ENCODE measurements at regions not wholly inside any gene's neighbourhood (a gene's known extent, or its start where the extent isn't known, plus 50 kb on each side); places are given as distances from the start of the nearest gene placed in this dataset.

DNA sequence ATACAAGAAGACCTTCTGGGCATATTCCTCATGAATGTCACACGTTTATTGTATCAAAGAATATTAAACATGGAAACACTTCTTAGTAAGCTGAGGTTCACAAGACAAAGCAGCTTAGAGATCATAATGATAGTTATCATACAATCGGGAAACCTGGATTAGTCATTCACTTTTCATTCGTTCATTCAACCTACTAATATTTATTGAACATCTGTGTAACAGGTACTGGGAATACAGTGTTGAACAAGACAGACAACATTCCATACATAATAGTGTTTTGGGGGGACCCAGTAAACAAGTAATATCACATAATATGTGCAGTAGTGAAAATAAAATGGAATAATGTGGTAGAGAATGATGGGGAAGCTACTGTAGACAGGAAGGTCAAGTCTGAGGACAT is 100.6 kb upstream of the GRIP1 start (continued):
- TF ChIP-seq, protein P1, sequence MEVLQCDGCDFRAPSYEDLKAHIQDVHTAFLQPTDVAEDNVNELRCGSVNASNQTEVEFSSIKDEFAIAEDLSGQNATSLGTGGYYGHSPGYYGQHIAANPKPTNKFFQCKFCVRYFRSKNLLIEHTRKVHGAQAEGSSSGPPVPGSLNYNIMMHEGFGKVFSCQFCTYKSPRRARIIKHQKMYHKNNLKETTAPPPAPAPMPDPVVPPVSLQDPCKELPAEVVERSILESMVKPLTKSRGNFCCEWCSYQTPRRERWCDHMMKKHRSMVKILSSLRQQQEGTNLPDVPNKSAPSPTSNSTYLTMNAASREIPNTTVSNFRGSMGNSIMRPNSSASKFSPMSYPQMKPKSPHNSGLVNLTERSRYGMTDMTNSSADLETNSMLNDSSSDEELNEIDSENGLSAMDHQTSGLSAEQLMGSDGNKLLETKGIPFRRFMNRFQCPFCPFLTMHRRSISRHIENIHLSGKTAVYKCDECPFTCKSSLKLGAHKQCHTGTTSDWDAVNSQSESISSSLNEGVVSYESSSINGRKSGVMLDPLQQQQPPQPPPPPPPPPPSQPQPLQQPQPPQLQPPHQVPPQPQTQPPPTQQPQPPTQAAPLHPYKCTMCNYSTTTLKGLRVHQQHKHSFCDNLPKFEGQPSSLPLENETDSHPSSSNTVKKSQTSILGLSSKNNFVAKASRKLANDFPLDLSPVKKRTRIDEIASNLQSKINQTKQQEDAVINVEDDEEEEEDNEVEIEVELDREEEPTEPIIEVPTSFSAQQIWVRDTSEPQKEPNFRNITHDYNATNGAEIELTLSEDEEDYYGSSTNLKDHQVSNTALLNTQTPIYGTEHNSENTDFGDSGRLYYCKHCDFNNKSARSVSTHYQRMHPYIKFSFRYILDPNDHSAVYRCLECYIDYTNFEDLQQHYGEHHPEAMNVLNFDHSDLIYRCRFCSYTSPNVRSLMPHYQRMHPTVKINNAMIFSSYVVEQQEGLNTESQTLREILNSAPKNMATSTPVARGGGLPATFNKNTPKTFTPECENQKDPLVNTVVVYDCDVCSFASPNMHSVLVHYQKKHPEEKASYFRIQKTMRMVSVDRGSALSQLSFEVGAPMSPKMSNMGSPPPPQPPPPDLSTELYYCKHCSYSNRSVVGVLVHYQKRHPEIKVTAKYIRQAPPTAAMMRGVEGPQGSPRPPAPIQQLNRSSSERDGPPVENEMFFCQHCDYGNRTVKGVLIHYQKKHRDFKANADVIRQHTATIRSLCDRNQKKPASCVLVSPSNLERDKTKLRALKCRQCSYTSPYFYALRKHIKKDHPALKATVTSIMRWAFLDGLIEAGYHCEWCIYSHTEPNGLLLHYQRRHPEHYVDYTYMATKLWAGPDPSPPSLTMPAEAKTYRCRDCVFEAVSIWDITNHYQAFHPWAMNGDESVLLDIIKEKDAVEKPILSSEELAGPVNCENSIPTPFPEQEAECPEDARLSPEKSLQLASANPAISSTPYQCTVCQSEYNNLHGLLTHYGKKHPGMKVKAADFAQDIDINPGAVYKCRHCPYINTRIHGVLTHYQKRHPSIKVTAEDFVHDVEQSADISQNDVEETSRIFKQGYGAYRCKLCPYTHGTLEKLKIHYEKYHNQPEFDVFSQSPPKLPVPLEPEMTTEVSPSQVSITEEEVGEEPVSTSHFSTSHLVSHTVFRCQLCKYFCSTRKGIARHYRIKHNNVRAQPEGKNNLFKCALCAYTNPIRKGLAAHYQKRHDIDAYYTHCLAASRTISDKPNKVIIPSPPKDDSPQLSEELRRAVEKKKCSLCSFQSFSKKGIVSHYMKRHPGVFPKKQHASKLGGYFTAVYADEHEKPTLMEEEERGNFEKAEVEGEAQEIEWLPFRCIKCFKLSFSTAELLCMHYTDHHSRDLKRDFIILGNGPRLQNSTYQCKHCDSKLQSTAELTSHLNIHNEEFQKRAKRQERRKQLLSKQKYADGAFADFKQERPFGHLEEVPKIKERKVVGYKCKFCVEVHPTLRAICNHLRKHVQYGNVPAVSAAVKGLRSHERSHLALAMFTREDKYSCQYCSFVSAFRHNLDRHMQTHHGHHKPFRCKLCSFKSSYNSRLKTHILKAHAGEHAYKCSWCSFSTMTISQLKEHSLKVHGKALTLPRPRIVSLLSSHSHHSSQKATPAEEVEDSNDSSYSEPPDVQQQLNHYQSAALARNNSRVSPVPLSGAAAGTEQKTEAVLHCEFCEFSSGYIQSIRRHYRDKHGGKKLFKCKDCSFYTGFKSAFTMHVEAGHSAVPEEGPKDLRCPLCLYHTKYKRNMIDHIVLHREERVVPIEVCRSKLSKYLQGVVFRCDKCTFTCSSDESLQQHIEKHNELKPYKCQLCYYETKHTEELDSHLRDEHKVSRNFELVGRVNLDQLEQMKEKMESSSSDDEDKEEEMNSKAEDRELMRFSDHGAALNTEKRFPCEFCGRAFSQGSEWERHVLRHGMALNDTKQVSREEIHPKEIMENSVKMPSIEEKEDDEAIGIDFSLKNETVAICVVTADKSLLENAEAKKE (CRISPR knock-in tag; IDR thresholded peaks at IDR 0.05), result no peak
- TF ChIP-seq, protein P2, sequence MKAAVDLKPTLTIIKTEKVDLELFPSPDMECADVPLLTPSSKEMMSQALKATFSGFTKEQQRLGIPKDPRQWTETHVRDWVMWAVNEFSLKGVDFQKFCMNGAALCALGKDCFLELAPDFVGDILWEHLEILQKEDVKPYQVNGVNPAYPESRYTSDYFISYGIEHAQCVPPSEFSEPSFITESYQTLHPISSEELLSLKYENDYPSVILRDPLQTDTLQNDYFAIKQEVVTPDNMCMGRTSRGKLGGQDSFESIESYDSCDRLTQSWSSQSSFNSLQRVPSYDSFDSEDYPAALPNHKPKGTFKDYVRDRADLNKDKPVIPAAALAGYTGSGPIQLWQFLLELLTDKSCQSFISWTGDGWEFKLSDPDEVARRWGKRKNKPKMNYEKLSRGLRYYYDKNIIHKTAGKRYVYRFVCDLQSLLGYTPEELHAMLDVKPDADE (IDR thresholded peaks at IDR 0.05), result no peak
- TF ChIP-seq EZH2 (IDR thresholded peaks at IDR 0.05; ENCODE audit: low read depth, unreplicated experiment) (no peak), CREB1 (CRISPR knock-in tag; IDR thresholded peaks at IDR 0.05; ENCODE audit: low read depth) (no peak)

- H4K20me1 ChIP-seq (replicated peaks; ENCODE audit: insufficient read depth), result no peaks in the 10 kb centered on the region
- Mint-ChIP-seq H3K4me3 (no peak overlapping the region), H3K36me3 (ENCODE audit: low read depth) (no peaks in the 10 kb centered on the region), H3K9me3 (no peaks in the 10 kb centered on the region), H3K4me1 (peaks cover 6% of the 10 kb centered on the region), H3K27ac (no peak overlapping the region), H3K27me3 (ENCODE audit: insufficient read depth, low read depth, poor library complexity) (no peaks in the 10 kb centered on the region)
- H3K4me2 ChIP-seq, result no peak overlapping the region
- H2AFZ ChIP-seq, result no peak overlapping the region
- H3K36me3 ChIP-seq (ENCODE audit: insufficient read depth), result no peaks in the 10 kb centered on the region
- H3K27me3 ChIP-seq (ENCODE audit: insufficient read depth), result no peaks in the 10 kb centered on the region
- DNase-seq (ENCODE audit: low spot score), result no peak
- no peaks in the 10 kb centered on the region for H3F3A ChIP-seq (replicated peaks; ENCODE audit: low read depth)
- no peak for ATAC-seq
- H3K4me1 ChIP-seq (ENCODE audit: insufficient read depth), result 0 out of 2 replicates have a peak, but pooled peaks cover 7% of the 10 kb centered on the region
- H3K27ac ChIP-seq (ENCODE audit: low read depth), result no peak overlapping the region
- no peaks in the 10 kb centered on the region for H3K79me2 ChIP-seq (replicated peaks; ENCODE audit: insufficient read depth)
- TF ChIP-seq EZH2phosphoT487 (IDR thresholded peaks at IDR 0.05; ENCODE audit: unreplicated experiment), result no peak
- TF ChIP-seq STAT1 (IDR thresholded peaks at IDR 0.05; ENCODE audit: unreplicated experiment), result no peak
- TF ChIP-seq, protein P3, sequence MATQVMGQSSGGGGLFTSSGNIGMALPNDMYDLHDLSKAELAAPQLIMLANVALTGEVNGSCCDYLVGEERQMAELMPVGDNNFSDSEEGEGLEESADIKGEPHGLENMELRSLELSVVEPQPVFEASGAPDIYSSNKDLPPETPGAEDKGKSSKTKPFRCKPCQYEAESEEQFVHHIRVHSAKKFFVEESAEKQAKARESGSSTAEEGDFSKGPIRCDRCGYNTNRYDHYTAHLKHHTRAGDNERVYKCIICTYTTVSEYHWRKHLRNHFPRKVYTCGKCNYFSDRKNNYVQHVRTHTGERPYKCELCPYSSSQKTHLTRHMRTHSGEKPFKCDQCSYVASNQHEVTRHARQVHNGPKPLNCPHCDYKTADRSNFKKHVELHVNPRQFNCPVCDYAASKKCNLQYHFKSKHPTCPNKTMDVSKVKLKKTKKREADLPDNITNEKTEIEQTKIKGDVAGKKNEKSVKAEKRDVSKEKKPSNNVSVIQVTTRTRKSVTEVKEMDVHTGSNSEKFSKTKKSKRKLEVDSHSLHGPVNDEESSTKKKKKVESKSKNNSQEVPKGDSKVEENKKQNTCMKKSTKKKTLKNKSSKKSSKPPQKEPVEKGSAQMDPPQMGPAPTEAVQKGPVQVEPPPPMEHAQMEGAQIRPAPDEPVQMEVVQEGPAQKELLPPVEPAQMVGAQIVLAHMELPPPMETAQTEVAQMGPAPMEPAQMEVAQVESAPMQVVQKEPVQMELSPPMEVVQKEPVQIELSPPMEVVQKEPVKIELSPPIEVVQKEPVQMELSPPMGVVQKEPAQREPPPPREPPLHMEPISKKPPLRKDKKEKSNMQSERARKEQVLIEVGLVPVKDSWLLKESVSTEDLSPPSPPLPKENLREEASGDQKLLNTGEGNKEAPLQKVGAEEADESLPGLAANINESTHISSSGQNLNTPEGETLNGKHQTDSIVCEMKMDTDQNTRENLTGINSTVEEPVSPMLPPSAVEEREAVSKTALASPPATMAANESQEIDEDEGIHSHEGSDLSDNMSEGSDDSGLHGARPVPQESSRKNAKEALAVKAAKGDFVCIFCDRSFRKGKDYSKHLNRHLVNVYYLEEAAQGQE (IDR thresholded peaks at IDR 0.05; ENCODE audit: unreplicated experiment), result no peak
- no peak overlapping the region for H3K4me3 ChIP-seq
- H3K9me2 ChIP-seq (ENCODE audit: insufficient read depth), result peaks cover 5% of the 10 kb centered on the region; the same call in 1 of the 2 replicates
Measured at GRCh38 chr12:66786531-66787308, 107.8 kb upstream of the GRIP1 start.
